Fibroblast of lung (primary cell): ENCODE measurements at regions not wholly inside any gene's neighbourhood (a gene's known extent, or its start where the extent isn't known, plus 50 kb on each side); places are given as distances from the start of the nearest gene placed in this dataset.

Source experiments
- DNase-seq, 2 donors: peaks; one replicate each; pipeline versions ENCODE4 v3.0.0 to v3.0.0-alpha.2; 2010; ENCODE audit warnings: low read depth in 2 of 2
- H2AFZ ChIP-seq: 2 replicates; pipeline ENCODE4 v1.5.1; 2012; ENCODE audit warnings: low read length, control low read depth, inconsistent platforms
- H3K27ac ChIP-seq: 2 replicates; pipeline ENCODE4 v1.5.1; 2011; ENCODE audit warnings: low read length, control low read depth; ENCODE audit not compliant: insufficient read depth
- H3K27me3 ChIP-seq: 2 replicates; pipeline ENCODE4 v1.5.1; 2011; ENCODE audit warnings: mild to moderate bottlenecking, low read length; ENCODE audit not compliant: control insufficient read depth, insufficient read depth
- H3K36me3 ChIP-seq: 2 replicates; pipeline ENCODE4 v1.5.1; 2011; ENCODE audit warnings: low read length; ENCODE audit not compliant: control insufficient read depth, insufficient read depth
- H3K4me1 ChIP-seq: 2 replicates; pipeline ENCODE4 v1.5.1; 2011; ENCODE audit warnings: low read length; ENCODE audit not compliant: control insufficient read depth, insufficient read depth; ENCODE audit errors: extremely low read depth
- H3K4me2 ChIP-seq: 2 replicates; pipeline ENCODE4 v1.5.1; 2011; ENCODE audit warnings: low read length, control low read depth; ENCODE audit not compliant: insufficient read depth; ENCODE audit errors: extremely low read depth
- H3K4me3 ChIP-seq, 4 experiments: fragments of 200-600 bp in 1 of 4; sonication (generic) in 1 of 4; replicated peaks in 1 of 4; 2 replicates each; pipeline ENCODE4 v1.5.1; 2011 to 2016; ENCODE audit warnings: low read length in 4 of 4, low read depth in 3 of 4, mild to moderate bottlenecking in 3 of 4, control low read depth in 2 of 4, inconsistent platforms in 1 of 4, mixed read lengths in 1 of 4; ENCODE audit not compliant: insufficient read depth in 1 of 4; ENCODE audit errors: control extremely low read depth in 1 of 4
- H3K79me2 ChIP-seq: 2 replicates; pipeline ENCODE4 v1.5.1; 2012; ENCODE audit warnings: mild to moderate bottlenecking, low read length, inconsistent platforms; ENCODE audit not compliant: control insufficient read depth, insufficient read depth
- H3K9ac ChIP-seq: 2 replicates; pipeline ENCODE4 v1.5.1; 2011; ENCODE audit warnings: mild to moderate bottlenecking, low read length, control low read depth; ENCODE audit not compliant: insufficient read depth
- H3K9me3 ChIP-seq: 2 replicates; pipeline ENCODE4 v1.5.1; 2012; ENCODE audit warnings: low read depth, low read length; ENCODE audit not compliant: control insufficient read depth, insufficient read depth
- H4K20me1 ChIP-seq: 2 replicates; pipeline ENCODE4 v1.5.1; 2011; ENCODE audit warnings: low read length; ENCODE audit not compliant: control insufficient read depth, insufficient read depth; ENCODE audit errors: extremely low read depth
- EZH2 ChIP-seq: IDR thresholded peaks from 2 replicates; pipeline ENCODE4 v1.5.1; 2012; ENCODE audit warnings: low read length, control low read depth, mild to moderate bottlenecking; ENCODE audit errors: missing control alignments
- TF ChIP-seq, protein P1 (sequence below), 2 donors: IDR thresholded peaks in 1 of 2; conservative IDR thresholded peaks in 1 of 2; 1 replicate in 1 of 2; 2 replicates in 1 of 2; pipeline ENCODE4 v1.5.1; 2011 to 2012; ENCODE audit warnings: low read length in 2 of 2, control low read depth in 1 of 2, inconsistent platforms in 1 of 2, low read depth in 1 of 2, mild to moderate bottlenecking in 1 of 2

DNA sequence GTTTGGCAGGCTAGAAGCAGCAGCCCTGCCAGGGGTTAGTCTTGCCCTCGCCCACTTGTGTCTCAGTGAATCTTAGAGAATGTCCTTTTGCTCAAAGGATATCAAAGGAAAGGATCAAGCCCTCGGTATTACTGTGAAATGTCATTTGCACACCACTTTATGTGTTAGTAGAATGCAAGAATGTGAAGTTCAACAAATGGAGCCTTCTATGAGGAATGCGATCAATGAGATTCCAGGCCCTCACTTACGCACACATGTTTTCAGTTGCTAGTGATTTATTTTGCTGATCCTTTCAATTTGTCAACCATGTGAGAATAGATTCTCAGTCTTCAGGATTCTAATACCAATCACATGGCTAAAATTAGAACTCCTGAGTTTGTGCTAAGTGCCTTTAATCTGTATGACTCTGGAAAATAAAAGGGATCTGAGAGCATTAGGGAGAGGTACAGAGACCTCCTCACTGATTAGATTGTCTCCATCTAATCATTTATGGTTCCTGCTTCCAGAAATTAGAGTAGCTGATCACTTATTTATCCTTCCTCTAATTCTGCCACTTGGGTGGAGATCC, 123.0 kb upstream of the SP4 start:
- H2AFZ ChIP-seq: no peak overlapping the region
- DNase-seq: no peak
- no peak overlapping the region for H3K27ac ChIP-seq
- no peaks in the 10 kb centered on the region for H3K79me2 ChIP-seq
- no peak for TF ChIP-seq EZH2
- TF ChIP-seq, protein P1, sequence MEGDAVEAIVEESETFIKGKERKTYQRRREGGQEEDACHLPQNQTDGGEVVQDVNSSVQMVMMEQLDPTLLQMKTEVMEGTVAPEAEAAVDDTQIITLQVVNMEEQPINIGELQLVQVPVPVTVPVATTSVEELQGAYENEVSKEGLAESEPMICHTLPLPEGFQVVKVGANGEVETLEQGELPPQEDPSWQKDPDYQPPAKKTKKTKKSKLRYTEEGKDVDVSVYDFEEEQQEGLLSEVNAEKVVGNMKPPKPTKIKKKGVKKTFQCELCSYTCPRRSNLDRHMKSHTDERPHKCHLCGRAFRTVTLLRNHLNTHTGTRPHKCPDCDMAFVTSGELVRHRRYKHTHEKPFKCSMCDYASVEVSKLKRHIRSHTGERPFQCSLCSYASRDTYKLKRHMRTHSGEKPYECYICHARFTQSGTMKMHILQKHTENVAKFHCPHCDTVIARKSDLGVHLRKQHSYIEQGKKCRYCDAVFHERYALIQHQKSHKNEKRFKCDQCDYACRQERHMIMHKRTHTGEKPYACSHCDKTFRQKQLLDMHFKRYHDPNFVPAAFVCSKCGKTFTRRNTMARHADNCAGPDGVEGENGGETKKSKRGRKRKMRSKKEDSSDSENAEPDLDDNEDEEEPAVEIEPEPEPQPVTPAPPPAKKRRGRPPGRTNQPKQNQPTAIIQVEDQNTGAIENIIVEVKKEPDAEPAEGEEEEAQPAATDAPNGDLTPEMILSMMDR (conservative IDR thresholded peaks at IDR 0.05 in 1 of 2, IDR thresholded peaks at IDR 0.05 in 1 of 2; ENCODE audit: low read depth in 1 of 2, low read length in 2 of 2): no peak
- no peaks in the 10 kb centered on the region for H3K36me3 ChIP-seq
- no peaks in the 10 kb centered on the region for H3K27me3 ChIP-seq
- no peaks in the 10 kb centered on the region for H4K20me1 ChIP-seq
- H3K4me3 ChIP-seq: no peak overlapping the region
- no peak overlapping the region for H3K4me2 ChIP-seq
- no peak overlapping the region for H3K9ac ChIP-seq
- no peaks in the 10 kb centered on the region for H3K4me1 ChIP-seq
- no peaks in the 10 kb centered on the region for H3K9me3 ChIP-seq

DNA sequence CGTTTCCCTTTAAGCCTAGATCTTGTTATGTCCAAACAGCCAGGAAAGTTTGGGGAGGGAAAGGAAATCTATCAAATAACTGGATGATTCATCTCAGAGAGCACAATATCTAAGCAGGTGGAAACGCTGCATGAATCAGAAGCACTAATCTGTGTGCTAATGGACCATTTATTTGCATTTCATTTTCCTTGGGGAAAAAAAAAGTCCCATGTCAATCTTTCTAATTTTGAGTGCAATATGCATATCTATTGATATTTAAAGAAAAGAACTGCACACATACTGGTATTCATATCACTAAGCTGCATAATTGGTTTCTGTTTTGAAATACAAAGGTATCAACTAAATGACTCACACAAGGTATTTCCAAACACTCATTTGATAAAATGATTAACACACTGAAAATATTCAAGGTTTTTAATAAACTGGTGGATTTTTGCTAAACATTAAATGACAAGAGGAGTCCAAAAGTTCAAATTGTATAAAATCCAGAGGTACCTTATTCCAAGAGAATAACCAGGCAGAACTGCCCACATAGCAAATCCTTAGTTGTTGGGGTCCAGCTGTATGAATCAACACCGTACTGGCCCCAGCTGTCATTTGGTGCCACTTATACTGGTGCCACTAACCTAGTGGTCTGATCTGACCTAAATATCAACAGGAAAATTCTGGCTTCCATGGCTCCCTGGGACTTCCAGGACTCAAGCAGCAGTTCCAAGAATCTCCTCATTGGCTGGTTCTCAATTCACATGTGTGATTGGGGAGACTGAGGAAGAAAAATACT, 122.2 kb upstream of the SP4 start:
- Histone ChIP-seq H4K20me1 (no peaks in the 10 kb centered on the region), H3K9me3 (no peaks in the 10 kb centered on the region), H3K4me3 (no peak overlapping the region), H3K4me1 (no peaks in the 10 kb centered on the region), H2AFZ (no peak overlapping the region), H3K36me3 (no peaks in the 10 kb centered on the region), H3K9ac (no peak overlapping the region), H3K4me2 (no peak overlapping the region), H3K27me3 (no peaks in the 10 kb centered on the region), H3K27ac (no peak overlapping the region), H3K79me2 (no peaks in the 10 kb centered on the region)
- DNase-seq: no peak
- TF ChIP-seq EZH2: no peak
- TF ChIP-seq, protein P1 (conservative IDR thresholded peaks at IDR 0.05 in 1 of 2, IDR thresholded peaks at IDR 0.05 in 1 of 2; ENCODE audit: low read depth in 1 of 2, low read length in 2 of 2): no peak

DNA sequence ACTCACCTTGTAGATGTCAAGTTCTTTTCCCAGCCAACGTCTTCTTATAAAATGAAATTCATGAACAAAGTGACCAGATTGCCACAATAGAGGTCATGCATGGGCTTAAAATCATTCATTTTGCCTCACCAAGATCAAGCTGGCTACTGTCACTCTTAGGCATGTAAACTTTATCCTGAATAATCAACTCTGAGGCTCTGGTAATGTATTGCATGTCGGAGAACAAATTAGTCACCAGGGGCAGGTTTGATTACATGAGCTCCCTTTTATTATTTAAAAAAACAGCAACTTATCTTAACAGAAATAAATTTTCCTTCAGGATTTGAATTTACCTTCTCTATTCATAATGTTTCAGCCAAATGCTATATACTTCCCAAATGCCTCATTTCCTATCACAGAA, 112.9 kb upstream of the SP4 start:
- no peaks in the 10 kb centered on the region for H3K9me3 ChIP-seq
- no peaks in the 10 kb centered on the region for H3K4me1 ChIP-seq
- no peak overlapping the region for H3K27ac ChIP-seq
- no peak overlapping the region for H3K4me3 ChIP-seq
- H3K79me2 ChIP-seq: no peaks in the 10 kb centered on the region
- no peak overlapping the region for H3K9ac ChIP-seq
- TF ChIP-seq, protein P1 (conservative IDR thresholded peaks at IDR 0.05 in 1 of 2, IDR thresholded peaks at IDR 0.05 in 1 of 2; ENCODE audit: low read depth in 1 of 2, low read length in 2 of 2): no peak
- TF ChIP-seq EZH2: no peak
- DNase-seq: no peak
- no peak overlapping the region for H3K4me2 ChIP-seq
- H4K20me1 ChIP-seq: no peaks in the 10 kb centered on the region
- H2AFZ ChIP-seq: no peak overlapping the region
- no peaks in the 10 kb centered on the region for H3K36me3 ChIP-seq
- H3K27me3 ChIP-seq: no peaks in the 10 kb centered on the region
